Fibroblast of mammary gland (primary cell): ENCODE measurements at regions not wholly inside any gene's neighbourhood (a gene's known extent, or its start where the extent isn't known, plus 50 kb on each side); places are given as distances from the start of the nearest gene placed in this dataset.

Experiments
- DNase-seq: peaks from one replicate; pipeline ENCODE4 v3.0.0-alpha.2; 2010; ENCODE audit warnings: low read depth
- H3K4me3 ChIP-seq: 2 replicates; pipeline ENCODE4 v1.5.1; 2011; ENCODE audit warnings: low read depth, mild to moderate bottlenecking, low read length, moderate library complexity; ENCODE audit not compliant: control insufficient read depth
- CTCF ChIP-seq: conservative IDR thresholded peaks from 2 replicates; pipeline ENCODE4 v1.5.1; 2011; ENCODE audit warnings: low read depth, low read length, inconsistent platforms; ENCODE audit not compliant: control insufficient read depth, insufficient read depth

GRCh38 chr6:129936329-129937165, 75.4 kb upstream of the TMEM244 start:
- TF ChIP-seq CTCF: peak; percentile 51
- no peak overlapping the region for H3K4me3 ChIP-seq
- peak; percentile 84 for DNase-seq

- no peak for DNase-seq
- no peak overlapping the region for H3K4me3 ChIP-seq
- TF ChIP-seq CTCF: no peak
Observed at GRCh38 chr6:129932321-129932720, 71.2 kb upstream of the TMEM244 start.

- peak; percentile 96 for DNase-seq
- TF ChIP-seq CTCF: no peak
- H3K4me3 ChIP-seq: no peak overlapping the region
Observed at GRCh38 chr6:129929433-129929832, 68.3 kb upstream of the TMEM244 start.

GRCh38 chr6:129923530-129924250, 62.6 kb upstream of the TMEM244 start:
- DNase-seq: peak; percentile 81
- TF ChIP-seq CTCF: no peak

GRCh38 chr6:129921169-129921817, 60.2 kb upstream of the TMEM244 start:
- no peak for TF ChIP-seq CTCF
- DNase-seq: no peak

More at GRCh38 chr6:129923530-129924250, 62.6 kb upstream of the TMEM244 start:
- no peak overlapping the region for H3K4me3 ChIP-seq

GRCh38 chr6:129920103-129920798, 59.1 kb upstream of the TMEM244 start:
- H3K4me3 ChIP-seq: no peak overlapping the region
- TF ChIP-seq CTCF: no peak
- DNase-seq: no peak

More at GRCh38 chr6:129921169-129921817, 60.2 kb upstream of the TMEM244 start:
- no peak overlapping the region for H3K4me3 ChIP-seq
